Pancreas (tissue), 10 donors: ENCODE measurements at regions not wholly inside any gene's neighbourhood (a gene's known extent, or its start where the extent isn't known, plus 50 kb on each side); places are given as distances from the start of the nearest gene placed in this dataset.
"Not testable (repeated sequence)": the region's sequence is repeated elsewhere in the genome, so short reads cannot be mapped to it uniquely, and the experiment has no call there.

Experiments
- ATAC-seq, 4 donors: fragments of 200-7000 bp; cut with Tn5 transposase; one replicate each; pipeline versions ENCODE4 v1.8.0 to v1.9.1; 2020; ENCODE audit warnings: mild to moderate bottlenecking in 4 of 4, moderate library complexity in 4 of 4
- DNase-seq, 6 donors: peaks; one replicate each; pipeline ENCODE4 v3.0.0-alpha.2; 2020
- FAIRE-seq: peaks from 2 replicates; lab custom pipeline; 2012; peaks lifted over from hg19 to GRCh38; lab: Jason Lieb, UNC
- H3K27ac ChIP-seq, 4 donors: fragments of 200-600 bp; sonication (generic); 1 replicate in 3 of 4; 2 replicates in 1 of 4; pipeline versions ENCODE4 v1.5.0 to v1.8.0; 2020
- H3K27me3 ChIP-seq, 4 donors: fragments of 200-600 bp; one replicate each; pipeline ENCODE4 v1.8.0; 2021
- H3K36me3 ChIP-seq, 3 donors: fragments of 200-600 bp; sonication (generic) in 1 of 3; one replicate each; pipeline versions ENCODE4 v1.5.0 to v1.8.0; 2020 to 2021
- H3K4me1 ChIP-seq, 3 donors: fragments of 200-600 bp; one replicate each; pipeline ENCODE4 v1.8.0; 2021
- H3K4me3 ChIP-seq, 4 donors: fragments of 200-600 bp; sonication (generic) in 2 of 4; one replicate each; pipeline versions ENCODE4 v1.5.0 to v1.8.0; 2020 to 2021
- H3K9me3 ChIP-seq, 4 donors: fragments of 200-600 bp; one replicate each; pipeline ENCODE4 v1.8.0; 2021
- WGBS, 2 donors: extraction: QIAGEN DNeasy Blood & Tissue Kit; methylation state at CpG; one replicate each; pipeline ENCODE4 v1.1.7; 2013; 5-methylcytosine and 5-hydroxymethylcytosine counted together
- intact Hi-C, 3 donors: fragments of 100-400 bp; cut with DNase I; formaldehyde crosslinking; loops; one replicate each; pipeline versions ENCODE4 v1.11.1 to v1.14.2; 2022
- TF ChIP-seq, protein P1 (sequence below), 4 donors: fragments of 200-600 bp; sonication (generic) in 3 of 4; IDR thresholded peaks; one replicate each; pipeline versions ENCODE4 v1.5.0 to v1.8.0; 2021; ENCODE audit warnings: antibody characterized with exemption in 4 of 4
- donor health status: healthy with polysubstance abuse.
- donor health status: DM: no; HTN: no; CAD: no; lungs with moderate emphysema.
- donor health status: DM: no; HTN: no; CAD: no.
- donor health status: control.
- donor health status: control.
- donor health status: Bipolar disorder and iron deficiency.
- donor health status: DM: yes; HTN: yes; CAD: no.
- donor health status: DM: no; HTN: no; CAD: no.
- donor health status: DM: no; HTN: no; CAD: no.
- donor health status: DM: yes; HTN: yes; CAD: no.

DNA sequence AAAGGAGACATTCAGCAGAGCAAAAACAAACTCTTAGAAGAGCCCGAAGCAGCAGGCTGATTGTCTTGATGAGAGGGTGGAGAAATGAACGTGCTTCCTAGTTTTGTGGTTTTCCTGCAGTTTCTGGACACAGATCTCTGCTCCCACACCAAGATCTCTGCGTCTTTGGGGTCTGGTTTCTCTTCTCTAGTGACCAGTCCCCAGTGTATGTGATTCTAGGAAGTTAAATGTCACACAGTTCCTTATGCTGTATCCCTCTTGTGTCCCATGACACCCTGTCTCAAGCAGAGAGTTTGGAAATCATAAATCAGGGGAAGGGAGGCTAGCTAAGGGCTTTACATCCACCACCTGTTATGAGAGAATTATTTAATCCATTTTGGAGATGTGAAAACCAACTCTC is 55.4 kb upstream of the KLF14 start:
- ATAC-seq = no peak

DNA sequence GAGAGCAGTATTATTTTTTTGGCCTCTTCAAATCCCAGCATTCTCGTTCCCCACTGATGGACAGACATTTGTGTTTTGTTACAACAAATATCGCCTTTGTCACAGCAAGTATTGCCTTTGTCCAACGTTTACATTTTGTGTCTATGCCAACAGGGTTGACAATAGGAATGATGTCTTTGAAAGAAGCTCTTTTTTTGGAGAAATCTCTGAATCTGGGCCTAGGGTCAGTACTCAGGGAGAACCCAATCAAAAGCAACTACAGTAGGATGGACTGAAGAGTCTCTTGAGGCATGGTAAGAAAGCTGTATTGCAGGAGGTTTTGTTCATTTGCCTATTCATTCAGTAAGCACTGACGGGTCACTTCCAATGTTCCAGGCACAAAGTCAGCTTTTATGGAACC is 57.7 kb upstream of the KLF14 start:
- 83 to 85% methylated on average over 4 of the region's 4 CpGs for WGBS, 2 donors
- Histone ChIP-seq H3K9me3 (no peaks in the 10 kb centered on the region), H3K36me3 (no peaks in the 10 kb centered on the region), H3K27me3 (no peaks in the 10 kb centered on the region), H3K27ac (no peak overlapping the region), H3K4me1 (no peaks in the 10 kb centered on the region), H3K4me3 (no peak overlapping the region)
- FAIRE-seq (no peak), ATAC-seq (no peak), DNase-seq (no peak)
- TF ChIP-seq, protein P1, sequence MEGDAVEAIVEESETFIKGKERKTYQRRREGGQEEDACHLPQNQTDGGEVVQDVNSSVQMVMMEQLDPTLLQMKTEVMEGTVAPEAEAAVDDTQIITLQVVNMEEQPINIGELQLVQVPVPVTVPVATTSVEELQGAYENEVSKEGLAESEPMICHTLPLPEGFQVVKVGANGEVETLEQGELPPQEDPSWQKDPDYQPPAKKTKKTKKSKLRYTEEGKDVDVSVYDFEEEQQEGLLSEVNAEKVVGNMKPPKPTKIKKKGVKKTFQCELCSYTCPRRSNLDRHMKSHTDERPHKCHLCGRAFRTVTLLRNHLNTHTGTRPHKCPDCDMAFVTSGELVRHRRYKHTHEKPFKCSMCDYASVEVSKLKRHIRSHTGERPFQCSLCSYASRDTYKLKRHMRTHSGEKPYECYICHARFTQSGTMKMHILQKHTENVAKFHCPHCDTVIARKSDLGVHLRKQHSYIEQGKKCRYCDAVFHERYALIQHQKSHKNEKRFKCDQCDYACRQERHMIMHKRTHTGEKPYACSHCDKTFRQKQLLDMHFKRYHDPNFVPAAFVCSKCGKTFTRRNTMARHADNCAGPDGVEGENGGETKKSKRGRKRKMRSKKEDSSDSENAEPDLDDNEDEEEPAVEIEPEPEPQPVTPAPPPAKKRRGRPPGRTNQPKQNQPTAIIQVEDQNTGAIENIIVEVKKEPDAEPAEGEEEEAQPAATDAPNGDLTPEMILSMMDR (IDR thresholded peaks at IDR 0.05) = no peak
- intact Hi-C loops = no loop called here

More for the DNA sequence above, 55.4 kb upstream of the KLF14 start:
- DNase-seq (no peak), FAIRE-seq (no peak)
- Histone ChIP-seq H3K4me1 (no peaks in the 10 kb centered on the region), H3K9me3 (no peaks in the 10 kb centered on the region), H3K27ac (no peak overlapping the region), H3K27me3 (no peaks in the 10 kb centered on the region), H3K36me3 (no peaks in the 10 kb centered on the region), H3K4me3 (no peak overlapping the region)
- WGBS, 2 donors = 55 to 75% methylated on average over 3 of the region's 3 CpGs
- intact Hi-C loops = no loop called here
- TF ChIP-seq, protein P1 (IDR thresholded peaks at IDR 0.05) = no peak

DNA sequence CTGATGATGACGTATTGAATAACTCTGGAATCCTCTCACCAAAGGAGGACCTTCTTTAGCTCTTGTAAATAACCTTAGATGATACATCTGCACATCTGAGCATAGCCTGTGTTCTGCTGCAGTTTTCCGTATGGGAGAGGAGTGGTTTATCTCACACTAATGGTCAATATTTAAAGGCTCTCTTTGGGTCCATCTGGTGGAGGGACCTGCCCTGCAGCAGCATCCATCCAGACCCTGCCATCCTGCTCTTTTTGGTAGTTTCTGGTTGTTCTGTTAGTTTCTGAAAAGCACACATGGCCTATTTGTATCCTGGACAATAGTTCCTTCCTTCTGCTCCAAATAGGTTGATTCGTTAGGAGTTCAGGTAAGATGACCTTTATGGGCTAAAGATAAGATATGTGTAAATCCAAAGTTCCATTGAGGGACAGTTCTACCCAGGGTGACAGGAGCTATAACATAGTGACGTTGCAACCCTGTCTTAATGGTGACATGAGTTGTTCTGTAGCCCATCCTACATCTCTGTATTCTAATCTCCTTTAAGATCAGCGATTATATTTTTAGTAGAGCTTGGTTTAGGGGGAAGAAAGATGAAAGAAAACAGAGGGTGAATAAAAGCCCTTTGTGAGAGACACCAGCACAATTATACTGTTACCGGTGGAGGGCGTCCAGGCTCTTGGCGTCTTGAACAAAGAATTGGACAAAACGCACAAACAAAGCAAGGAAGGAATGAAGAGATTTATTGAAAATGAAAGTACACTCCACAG is 60.0 kb upstream of the KLF14 start:
- Histone ChIP-seq H3K27ac (no peak overlapping the region), H3K4me1 (no peaks in the 10 kb centered on the region), H3K27me3 (no peaks in the 10 kb centered on the region), H3K4me3 (no peak overlapping the region), H3K36me3 (no peaks in the 10 kb centered on the region), H3K9me3 (no peaks in the 10 kb centered on the region)
- ATAC-seq (no peak), DNase-seq (no peak), FAIRE-seq (no peak)
- WGBS, 2 donors = 69 to 75% methylated on average over 9 of the region's 9 CpGs
- TF ChIP-seq, protein P1 (IDR thresholded peaks at IDR 0.05) = no peak
- intact Hi-C loops = no loop called here

DNA sequence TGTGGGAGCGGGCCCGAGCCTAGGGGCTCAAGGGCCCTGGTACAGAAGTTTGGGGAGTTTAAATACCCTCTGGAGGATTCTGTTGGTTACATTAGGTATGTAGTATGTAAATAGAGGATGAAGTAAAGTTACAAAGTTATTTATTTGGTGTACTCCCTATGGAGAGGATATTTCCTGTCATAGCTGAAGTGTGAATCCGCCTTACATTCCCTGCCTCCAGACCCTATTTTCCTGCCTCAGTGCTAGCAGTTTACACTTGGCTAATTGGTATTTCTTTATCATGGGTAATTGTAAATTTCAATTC is 60.6 kb upstream of the KLF14 start:
- intact Hi-C loops = no loop called here
- FAIRE-seq = no peak
- TF ChIP-seq, protein P1 (IDR thresholded peaks at IDR 0.05) = no peak
- H3K4me3 ChIP-seq = no peak overlapping the region
- no peaks in the 10 kb centered on the region for H3K36me3 ChIP-seq
- ATAC-seq = no peak
- no peaks in the 10 kb centered on the region for H3K4me1 ChIP-seq
- no peaks in the 10 kb centered on the region for H3K9me3 ChIP-seq
- DNase-seq = no peak
- whole genome bisulfite sequencing, 2 donors = 78 to 88% methylated on average over 3 of the region's 3 CpGs
- no peaks in the 10 kb centered on the region for H3K27me3 ChIP-seq
- no peak overlapping the region for H3K27ac ChIP-seq

DNA sequence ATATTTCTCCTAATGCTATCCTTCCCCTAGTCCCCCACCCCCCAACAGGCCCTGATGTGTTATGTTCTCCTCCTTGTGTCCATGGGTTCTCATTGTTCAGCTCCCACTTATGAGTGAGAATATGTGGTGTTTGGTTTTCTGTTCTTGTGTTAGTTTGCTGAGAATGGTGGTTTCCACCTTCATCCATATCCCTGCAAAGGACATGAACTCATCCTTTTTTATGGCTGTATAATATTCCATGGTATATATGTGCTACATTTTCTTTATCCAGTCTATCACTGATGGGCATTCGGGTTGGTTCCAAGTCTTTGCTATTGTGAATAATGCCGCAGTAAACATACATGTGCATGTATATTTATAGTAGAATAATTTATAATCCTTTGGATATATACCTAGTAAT is 62.4 kb upstream of the KLF14 start:
- H3K27me3 ChIP-seq, DNase-seq, H3K4me1 ChIP-seq, H3K9me3 ChIP-seq, FAIRE-seq, H3K36me3 ChIP-seq, H3K4me3 ChIP-seq, H3K27ac ChIP-seq, ATAC-seq, intact Hi-C loops: not testable (repeated sequence)
- WGBS, 2 donors = 45 to 95% methylated on average over 2 of the region's 2 CpGs
